Midbrain (tissue), 1 donor: ENCODE measurements at regions not wholly inside any gene's neighbourhood (a gene's known extent, or its start where the extent isn't known, plus 50 kb on each side); places are given as distances from the start of the nearest gene placed in this dataset.
"Not testable (repeated sequence)": the region's sequence is repeated elsewhere in the genome, so short reads cannot be mapped to it uniquely, and the experiment has no call there.

ENCODE experiments used
- DNase-seq: peaks from one replicate; lab custom pipeline; 2025; lab: John Stamatoyannopoulos, UW

DNA sequence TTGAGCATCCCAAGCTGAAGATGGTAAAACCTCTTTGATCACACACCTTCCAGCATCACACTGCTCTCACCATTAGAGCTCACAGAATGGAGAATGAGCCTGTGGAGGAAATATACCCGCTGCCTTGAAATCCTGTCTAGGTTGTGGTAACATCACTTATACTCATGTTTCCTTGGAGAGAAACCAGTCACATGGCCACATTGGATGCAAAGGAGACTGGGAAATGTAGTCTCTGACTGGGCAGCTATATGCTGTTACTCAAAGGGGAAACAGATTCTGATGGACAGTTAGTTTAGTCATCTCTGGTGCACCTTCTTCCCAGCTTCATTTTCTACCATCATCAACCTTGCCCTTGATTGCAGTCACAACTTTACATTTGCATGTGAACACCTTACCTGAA is 286.3 kb downstream of the ANKRD50 start:
- no peak for DNase-seq

GRCh38 chr4:124427095-124427767 is 285.3 kb downstream of the ANKRD50 start:
- DNase-seq, result no peak

- no peak for DNase-seq
Measured at GRCh38 chr4:124428648-124429047, 283.9 kb downstream of the ANKRD50 start.

- no peak for DNase-seq
Measured at GRCh38 chr4:124429746-124430250, 282.7 kb downstream of the ANKRD50 start.

DNA sequence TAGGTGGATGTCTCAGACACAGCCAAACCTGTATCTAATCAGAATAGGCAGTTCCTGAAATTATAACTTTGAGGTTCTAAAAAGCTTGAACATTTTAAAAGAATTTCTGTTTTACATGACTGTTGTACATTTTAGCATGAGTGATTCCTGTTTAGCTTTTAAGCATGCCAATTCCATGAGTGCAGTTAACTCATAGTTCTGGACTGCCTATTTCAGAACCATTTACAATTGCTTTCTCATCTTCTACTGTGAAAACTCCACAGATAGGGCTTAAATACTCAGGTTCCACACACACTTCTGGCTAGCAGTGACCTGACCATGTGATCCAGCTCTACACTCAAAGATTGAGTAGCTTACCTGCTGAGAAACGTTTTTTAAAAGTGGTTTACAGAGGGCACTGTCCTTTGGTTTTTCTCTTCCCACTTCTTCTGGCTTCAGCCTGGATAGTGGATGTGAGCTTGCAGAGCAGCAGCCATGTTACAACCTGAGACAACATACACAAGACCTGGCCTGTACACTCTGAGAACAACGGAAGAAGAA is 280.8 kb downstream of the ANKRD50 start:
- DNase-seq, result no peak

- DNase-seq, result no peak
Measured at GRCh38 chr4:124432500-124432899, 280.0 kb downstream of the ANKRD50 start.

DNA sequence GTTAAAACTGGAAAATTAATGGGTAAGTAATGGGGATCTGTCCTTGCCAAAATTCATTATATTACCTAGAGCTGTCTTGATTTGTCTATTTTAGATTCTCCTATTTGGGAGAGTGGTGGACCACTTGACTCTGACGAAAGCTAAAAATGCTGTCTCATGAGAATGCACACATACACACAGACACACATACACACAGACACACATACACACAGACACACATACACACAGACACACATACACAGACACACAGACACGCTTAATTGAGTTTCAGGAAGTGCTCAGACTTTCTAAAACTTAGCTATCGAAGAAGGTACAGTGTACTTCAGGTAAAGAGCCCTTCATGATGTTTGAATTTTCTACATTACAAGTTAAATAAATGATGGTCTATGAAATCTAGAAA is 279.5 kb downstream of the ANKRD50 start:
- no peak for DNase-seq

- DNase-seq, result no peak
Measured at GRCh38 chr4:124433500-124433899, 279.0 kb downstream of the ANKRD50 start.

DNA sequence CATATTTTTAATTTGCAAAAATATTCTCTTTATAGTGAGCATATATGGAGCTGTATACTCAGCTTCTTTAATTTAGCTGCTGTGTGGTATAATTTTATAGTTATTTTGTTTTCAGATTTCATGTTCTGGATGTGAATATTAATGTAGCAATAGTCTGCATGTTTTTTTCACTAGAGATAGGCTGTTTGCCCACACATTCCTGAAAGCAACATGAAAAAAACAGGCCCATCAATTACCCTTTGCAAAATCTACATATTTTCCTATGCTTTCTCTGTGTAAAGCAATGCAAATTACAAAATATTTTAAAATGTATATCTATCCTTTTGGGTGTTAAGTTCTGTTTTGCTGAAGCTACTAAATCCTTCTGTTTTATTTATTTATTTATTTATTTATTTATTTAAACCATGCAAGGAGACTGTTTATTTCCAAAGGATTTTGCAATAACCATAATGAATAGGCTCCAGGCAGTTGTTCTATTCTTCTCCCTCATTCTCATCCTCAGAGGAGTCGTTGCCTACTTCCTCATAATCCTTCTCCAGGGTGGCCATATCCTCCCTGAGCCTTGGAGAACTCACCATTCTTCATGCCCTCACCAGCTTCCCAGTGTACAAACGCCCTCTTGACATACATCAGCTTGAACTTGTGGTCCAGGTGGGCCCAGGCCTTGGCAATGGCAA is 277.1 kb downstream of the ANKRD50 start:
- no peak for DNase-seq

GRCh38 chr4:124437853-124438495 is 274.6 kb downstream of the ANKRD50 start:
- no peak for DNase-seq

- DNase-seq, result no peak
Measured at GRCh38 chr4:124445071-124445470, 267.5 kb downstream of the ANKRD50 start.

GRCh38 chr4:124449881-124450280 is 262.7 kb downstream of the ANKRD50 start:
- DNase-seq, result no peak

DNA sequence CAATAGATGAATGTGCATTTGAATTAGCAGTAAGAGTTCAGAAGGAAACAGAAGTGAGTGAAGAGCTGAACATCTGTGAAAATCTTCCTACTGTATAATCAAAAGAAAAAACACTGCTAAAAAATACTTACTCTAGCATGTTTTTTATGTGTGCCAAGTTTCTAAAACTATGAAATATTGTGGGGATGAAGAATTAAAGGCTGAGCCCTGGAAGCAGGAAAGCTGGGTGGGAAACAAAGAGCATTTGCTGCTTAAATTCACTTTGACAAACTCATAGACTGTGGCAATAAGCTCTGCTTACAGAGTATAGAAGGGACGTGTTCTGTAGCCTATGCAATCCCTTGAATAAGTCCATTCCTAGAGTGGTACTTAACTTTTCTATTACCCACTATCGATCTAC is 261.7 kb downstream of the ANKRD50 start:
- DNase-seq, result no peak

- no peak for DNase-seq
Measured at GRCh38 chr4:124454772-124455270, 257.7 kb downstream of the ANKRD50 start.

GRCh38 chr4:124455671-124456070 is 256.9 kb downstream of the ANKRD50 start:
- no peak for DNase-seq

DNA sequence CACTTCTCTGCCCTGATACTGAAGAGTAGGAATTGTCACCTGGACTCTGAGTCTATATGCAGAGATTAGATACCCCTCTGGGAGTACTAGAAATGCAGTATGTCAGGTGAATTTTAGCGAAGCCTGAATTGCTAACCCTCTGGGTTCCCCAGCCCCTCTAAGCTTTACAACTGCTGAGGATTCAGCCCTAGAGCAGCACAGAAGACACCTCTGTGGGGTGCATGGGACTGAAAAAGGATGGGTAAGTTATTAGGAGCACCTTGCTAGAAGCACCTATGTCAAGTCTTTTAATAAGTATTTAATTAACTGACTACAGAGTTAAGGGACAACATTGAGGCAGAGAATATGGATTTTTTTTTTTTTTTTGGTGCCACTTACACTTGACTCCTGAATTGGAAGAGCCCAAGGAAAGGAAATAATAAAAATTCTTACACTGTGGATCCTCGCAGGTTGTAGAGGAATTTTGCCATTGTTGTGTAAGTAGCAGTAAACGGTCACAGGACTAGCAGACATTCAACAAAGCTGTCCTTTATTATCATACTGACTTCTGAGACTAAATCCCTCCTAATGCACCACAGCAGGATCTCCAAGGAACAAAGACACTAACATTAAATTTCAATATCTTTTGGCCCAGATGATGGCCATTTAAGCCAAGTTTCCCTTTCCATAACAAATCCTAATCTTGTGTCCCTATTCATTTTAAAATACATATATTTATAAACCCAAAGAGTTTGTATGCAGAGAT is 253.2 kb downstream of the ANKRD50 start:
- DNase-seq, result no peak

GRCh38 chr4:124459941-124460310 is 252.6 kb downstream of the ANKRD50 start:
- DNase-seq, result no peak

GRCh38 chr4:124461592-124461991 is 250.9 kb downstream of the ANKRD50 start:
- not testable (repeated sequence) for DNase-seq

GRCh38 chr4:124462954-124463828 is 249.3 kb downstream of the ANKRD50 start:
- no peak for DNase-seq

GRCh38 chr4:124464836-124465235 is 247.7 kb downstream of the ANKRD50 start:
- DNase-seq, result no peak

DNA sequence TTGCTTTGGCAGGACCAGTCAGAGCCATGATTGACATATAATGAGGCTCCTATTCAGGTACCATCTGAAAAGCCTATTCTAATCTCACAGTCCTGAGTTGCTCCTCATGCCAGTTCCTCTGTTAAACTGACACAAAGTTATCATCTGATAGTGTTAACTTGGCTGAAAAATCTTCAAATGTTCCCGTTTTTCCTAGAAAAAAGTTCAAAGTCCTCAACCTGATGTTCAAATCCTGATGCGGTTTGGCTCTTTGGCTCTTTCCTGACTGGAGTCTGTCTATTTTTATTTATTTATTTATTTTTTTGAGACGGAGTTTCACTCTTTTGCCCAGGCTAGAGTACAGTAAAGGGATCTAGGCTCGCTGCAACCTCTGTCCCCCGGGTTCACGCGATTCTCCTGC is 244.2 kb downstream of the ANKRD50 start:
- DNase-seq, result no peak
